ENCODE measurements at regions not wholly inside any gene's neighbourhood (a gene's known extent, or its start where the extent isn't known, plus 50 kb on each side); places are given as distances from the start of the nearest gene placed in this dataset.

GRCh38 chr1:101299141-101299540 is 62.3 kb downstream of the S1PR1 start:
- DNase-seq (ENCODE audit: low read depth), result no peak
- ChIA-PET CTCF (interaction anchor here (0.8 to 2.2 kb wide), 2 partner anchors 10 to 11 kb away, joined by 4 to 11 read pairs; no protein-coding TSS in a partner anchor), POLR2A (no interaction called here)
- no peaks in the 10 kb centered on the region for H3K36me3 ChIP-seq (ENCODE audit: control insufficient read depth, insufficient read depth, low read length)
- no peak overlapping the region for H3K4me3 ChIP-seq (ENCODE audit: low read depth, low read length)
- no peaks in the 10 kb centered on the region for H3K27me3 ChIP-seq (ENCODE audit: control insufficient read depth, insufficient read depth, low read length)
- TF ChIP-seq, protein P1, sequence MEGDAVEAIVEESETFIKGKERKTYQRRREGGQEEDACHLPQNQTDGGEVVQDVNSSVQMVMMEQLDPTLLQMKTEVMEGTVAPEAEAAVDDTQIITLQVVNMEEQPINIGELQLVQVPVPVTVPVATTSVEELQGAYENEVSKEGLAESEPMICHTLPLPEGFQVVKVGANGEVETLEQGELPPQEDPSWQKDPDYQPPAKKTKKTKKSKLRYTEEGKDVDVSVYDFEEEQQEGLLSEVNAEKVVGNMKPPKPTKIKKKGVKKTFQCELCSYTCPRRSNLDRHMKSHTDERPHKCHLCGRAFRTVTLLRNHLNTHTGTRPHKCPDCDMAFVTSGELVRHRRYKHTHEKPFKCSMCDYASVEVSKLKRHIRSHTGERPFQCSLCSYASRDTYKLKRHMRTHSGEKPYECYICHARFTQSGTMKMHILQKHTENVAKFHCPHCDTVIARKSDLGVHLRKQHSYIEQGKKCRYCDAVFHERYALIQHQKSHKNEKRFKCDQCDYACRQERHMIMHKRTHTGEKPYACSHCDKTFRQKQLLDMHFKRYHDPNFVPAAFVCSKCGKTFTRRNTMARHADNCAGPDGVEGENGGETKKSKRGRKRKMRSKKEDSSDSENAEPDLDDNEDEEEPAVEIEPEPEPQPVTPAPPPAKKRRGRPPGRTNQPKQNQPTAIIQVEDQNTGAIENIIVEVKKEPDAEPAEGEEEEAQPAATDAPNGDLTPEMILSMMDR (IDR thresholded peaks at IDR 0.05; ENCODE audit: insufficient read depth, low read depth, low read length), result no peak

DNA sequence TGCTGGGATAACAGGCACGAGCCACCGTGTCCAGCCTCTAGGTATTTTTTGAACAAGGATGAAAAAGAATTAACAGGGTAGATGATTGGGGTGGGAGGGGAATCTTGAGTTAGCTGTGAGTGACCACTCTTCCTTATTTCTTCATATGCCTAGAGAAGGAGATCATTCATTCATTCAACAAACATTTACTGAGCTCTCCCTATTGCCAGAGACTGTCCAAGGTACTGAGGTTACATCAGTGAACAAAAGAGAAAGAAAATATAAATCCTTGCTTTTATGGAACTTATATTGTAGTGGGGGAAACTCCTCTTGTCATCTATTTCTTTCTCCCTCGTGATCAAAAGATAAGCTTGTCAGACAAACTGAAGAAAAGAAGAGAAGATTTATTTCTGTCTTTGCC is 62.9 kb downstream of the S1PR1 start:
- POLR2A ChIA-PET, result no interaction called here
- H3K36me3 ChIP-seq (ENCODE audit: control insufficient read depth, insufficient read depth, low read length), result no peaks in the 10 kb centered on the region
- no peaks in the 10 kb centered on the region for H3K27me3 ChIP-seq (ENCODE audit: control insufficient read depth, insufficient read depth, low read length)
- TF ChIP-seq, protein P1 (IDR thresholded peaks at IDR 0.05; ENCODE audit: insufficient read depth, low read depth, low read length), result no peak
- CTCF ChIA-PET, result interaction anchor here (0.6 to 2.2 kb wide), 3 partner anchors 9 to 370 kb away, joined by 3 to 22 read pairs (median 11); no protein-coding TSS in a partner anchor
- no peak overlapping the region for H3K4me3 ChIP-seq (ENCODE audit: low read depth, low read length)
- DNase-seq (ENCODE audit: low read depth), result no peak

DNA sequence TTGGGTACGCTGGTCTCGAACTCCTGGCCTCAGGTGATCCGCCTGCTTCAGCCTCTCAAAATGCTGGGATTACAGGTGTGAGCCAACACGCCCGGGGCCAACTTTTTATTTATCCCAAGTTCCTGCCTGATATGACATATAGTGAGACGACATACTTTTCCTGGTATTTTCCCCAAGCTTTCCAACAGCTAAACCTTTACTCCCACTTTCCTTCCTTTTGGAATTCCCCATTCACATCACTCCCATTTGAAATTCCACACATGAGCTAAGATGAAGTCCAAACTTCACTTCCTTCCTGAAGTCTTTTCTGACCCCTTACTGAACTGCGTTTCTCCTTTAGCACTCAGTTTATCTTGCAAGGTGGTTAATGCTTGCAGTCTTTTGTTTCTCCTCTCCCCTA is 64.1 kb downstream of the S1PR1 start:
- H3K27me3 ChIP-seq (ENCODE audit: control insufficient read depth, insufficient read depth, low read length), result peaks cover 1% of the 10 kb centered on the region; the same call in 1 of the 2 replicates
- no peak for DNase-seq (ENCODE audit: low read depth)
- ChIA-PET POLR2A (no interaction called here), CTCF (interaction anchor here (1.8 to 2.2 kb wide), 2 partner anchors 8 to 13 kb away, joined by 11 to 22 read pairs; no protein-coding TSS in a partner anchor)
- H3K36me3 ChIP-seq (ENCODE audit: control insufficient read depth, insufficient read depth, low read length), result no peaks in the 10 kb centered on the region
- H3K4me3 ChIP-seq (ENCODE audit: low read depth, low read length), result no peak overlapping the region
- TF ChIP-seq, protein P1 (IDR thresholded peaks at IDR 0.05; ENCODE audit: insufficient read depth, low read depth, low read length), result no peak

DNA sequence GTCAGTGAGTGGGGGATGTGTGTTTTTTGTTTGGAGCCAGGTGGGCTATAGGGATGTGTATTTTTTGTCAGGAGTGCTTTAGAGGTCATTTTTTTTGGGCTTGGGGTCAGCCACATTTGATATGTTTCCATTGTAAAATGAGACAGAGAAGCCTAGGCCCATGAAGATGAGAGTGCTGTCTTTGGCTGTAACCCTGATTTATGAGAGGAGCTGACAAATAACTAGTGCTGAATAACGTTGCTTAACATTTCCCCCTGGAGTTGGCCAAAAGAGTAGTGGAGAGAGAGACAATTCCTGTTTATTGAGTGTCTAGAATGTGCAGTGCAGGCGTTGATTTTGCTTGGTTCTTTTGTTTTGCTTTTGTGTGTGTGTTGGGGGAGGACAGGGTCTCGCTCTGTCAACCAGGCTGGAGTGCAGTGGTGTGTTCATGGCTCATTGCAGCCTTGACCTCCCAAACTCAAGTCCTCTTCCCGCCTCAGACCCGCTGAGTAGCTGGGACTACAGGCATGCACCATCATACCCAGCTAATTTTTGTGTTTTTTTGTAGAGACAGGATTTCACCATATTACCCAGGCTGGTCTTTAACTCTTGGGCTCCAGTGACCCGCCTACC is 64.7 kb downstream of the S1PR1 start:
- Histone ChIP-seq H3K27me3 (ENCODE audit: control insufficient read depth, insufficient read depth, low read length) (peaks cover 1% of the 10 kb centered on the region; the same call in 1 of the 2 replicates), H3K4me3 (ENCODE audit: low read depth, low read length) (no peak overlapping the region), H3K36me3 (ENCODE audit: control insufficient read depth, insufficient read depth, low read length) (no peaks in the 10 kb centered on the region)
- TF ChIP-seq, protein P1 (IDR thresholded peaks at IDR 0.05; ENCODE audit: insufficient read depth, low read depth, low read length), result no peak
- no peak for DNase-seq (ENCODE audit: low read depth)
- POLR2A ChIA-PET, result no interaction called here
- CTCF ChIA-PET, result interaction anchor here (0.6 to 2.2 kb wide), 5 partner anchors 13 to 379 kb away, joined by 3 to 11 read pairs (median 5); no protein-coding TSS in a partner anchor

- ChIA-PET CTCF (interaction anchor here (1.4 to 1.8 kb wide), 2 partner anchors 11 to 55 kb away, joined by 4 to 6 read pairs; no protein-coding TSS in a partner anchor), POLR2A (no interaction called here)
- Histone ChIP-seq H3K27me3 (ENCODE audit: control insufficient read depth, insufficient read depth, low read length) (peaks cover 2% of the 10 kb centered on the region), H3K36me3 (ENCODE audit: control insufficient read depth, insufficient read depth, low read length) (no peaks in the 10 kb centered on the region), H3K4me3 (ENCODE audit: low read depth, low read length) (no peak overlapping the region)
- peak; percentile 15 for DNase-seq (ENCODE audit: low read depth)
- TF ChIP-seq, protein P1 (IDR thresholded peaks at IDR 0.05; ENCODE audit: insufficient read depth, low read depth, low read length), result no peak
Measured at GRCh38 chr1:101302831-101303511, 66.2 kb downstream of the S1PR1 start.
